NCI-H345 (cell line): ENCODE measurements at regions not wholly inside any gene's neighbourhood (a gene's known extent, or its start where the extent isn't known, plus 50 kb on each side); places are given as distances from the start of the nearest gene placed in this dataset.

Source experiments
- DNase-seq: peaks from one replicate; lab custom pipeline; 2025; lab: John Stamatoyannopoulos, UW

DNA sequence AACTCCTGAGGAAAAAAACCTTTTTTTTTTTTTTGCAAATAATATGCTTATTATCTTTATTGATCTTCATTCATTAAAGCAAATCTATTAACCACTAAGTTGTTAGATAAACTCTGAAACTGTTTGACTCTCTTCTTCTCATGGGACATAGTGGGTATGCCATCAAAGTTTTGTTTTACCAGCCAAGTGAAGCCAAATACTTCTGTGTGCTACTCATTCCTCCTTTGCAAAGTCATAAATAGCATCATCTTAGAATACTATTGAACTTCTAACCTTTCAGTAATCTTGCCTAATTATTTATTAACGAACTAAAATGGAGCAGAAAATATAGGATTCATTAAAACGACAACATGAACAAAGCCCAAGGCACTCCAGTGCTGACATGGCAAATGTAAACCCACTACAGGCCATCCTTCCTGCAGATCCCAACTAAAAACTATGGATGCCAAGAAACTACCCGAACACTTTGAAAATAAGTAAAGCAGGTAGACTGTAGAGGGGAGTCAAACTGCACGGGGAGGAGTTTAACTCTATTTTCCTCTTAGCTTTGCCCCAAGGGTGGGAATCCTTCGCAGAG is 61.2 kb upstream of the ODAD2 start:
- no peak for DNase-seq

DNA sequence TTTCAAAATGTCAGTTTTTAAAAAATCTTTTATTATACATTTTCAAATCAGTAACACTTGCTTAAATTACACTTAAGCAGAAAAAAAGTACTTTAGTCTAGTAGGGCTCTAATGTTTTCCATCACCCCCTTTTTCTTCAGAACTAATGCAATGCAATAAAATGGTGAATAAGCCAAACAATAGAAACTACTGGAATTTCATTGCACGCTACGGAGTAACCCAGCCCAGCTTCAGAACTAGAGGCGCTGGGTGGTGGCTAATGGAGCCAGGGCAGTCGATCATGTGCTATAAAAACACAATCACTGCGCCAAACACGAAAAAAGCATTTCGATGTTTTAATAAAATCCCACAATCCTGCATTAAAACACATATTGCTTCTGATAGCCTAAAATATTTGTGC is 59.9 kb upstream of the ODAD2 start:
- no peak for DNase-seq

DNA sequence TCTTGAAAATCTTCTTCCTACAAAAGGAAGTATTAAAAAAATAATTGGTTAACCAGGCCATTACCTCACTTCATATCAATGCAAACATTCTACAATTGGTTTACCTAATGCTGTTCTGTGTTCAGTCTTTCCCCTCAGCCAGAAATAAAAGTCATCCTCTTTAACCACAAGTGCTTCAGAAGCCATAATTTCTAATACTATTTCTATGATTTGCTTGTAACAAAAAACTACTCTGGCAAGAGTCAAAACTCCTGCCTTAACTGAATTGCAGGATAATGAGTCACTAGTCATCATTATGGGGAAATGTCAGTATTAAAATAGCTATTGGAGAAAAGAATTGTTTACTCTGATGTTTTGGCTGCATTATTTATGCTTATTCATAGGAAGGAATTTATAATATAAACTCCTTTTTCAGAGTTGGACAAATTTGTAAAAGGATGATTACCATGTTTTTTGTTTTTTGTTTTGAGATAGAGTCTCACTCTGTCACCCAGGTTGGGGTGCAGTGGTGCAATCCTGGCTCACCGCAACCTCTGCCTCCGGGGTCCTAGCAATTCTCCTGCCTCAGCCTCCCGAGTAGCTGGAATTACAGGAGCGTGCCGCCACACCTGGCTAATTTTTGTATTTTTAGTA is 55.5 kb upstream of the ODAD2 start:
- no peak for DNase-seq

DNA sequence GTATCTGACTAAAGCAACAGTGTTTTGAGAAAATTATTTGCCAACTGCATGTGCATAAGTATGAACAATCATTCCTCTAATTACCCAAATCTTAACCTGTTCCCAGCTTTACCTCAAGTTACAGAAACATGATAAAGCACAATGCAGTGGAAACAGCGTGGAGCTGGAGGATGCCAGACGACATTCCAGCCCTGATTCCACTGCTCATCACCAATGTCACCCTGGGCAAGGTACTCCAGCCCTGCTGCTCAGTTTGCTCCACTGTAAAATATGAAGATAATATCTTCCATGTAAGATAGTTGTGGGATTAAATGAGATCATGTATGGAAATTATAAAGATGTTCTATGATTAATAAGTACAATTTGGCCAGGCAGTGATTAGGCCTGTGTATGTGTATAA is 50.4 kb upstream of the ODAD2 start:
- no peak for DNase-seq
